ENCODE measurements at regions not wholly inside any gene's neighbourhood (a gene's known extent, or its start where the extent isn't known, plus 50 kb on each side); places are given as distances from the start of the nearest gene placed in this dataset.

DNA sequence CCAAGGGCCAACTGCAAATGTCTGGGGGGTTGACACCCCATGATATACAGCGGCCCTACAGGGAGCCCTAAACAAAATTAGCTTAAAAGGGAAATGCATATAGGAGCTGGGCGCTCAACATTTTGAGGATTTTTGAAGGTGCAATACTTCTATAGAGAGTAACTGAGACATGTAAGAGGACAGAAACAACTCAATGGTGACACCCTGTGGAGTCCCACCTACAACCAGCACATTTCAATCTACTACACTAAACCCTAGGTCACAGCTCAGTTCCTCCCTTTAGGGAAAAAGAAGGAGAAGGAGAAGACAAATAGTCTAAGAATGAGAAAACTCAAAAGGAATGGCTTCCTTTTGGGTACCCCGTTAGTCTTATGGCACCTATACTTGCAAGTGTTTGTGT is 1010.5 kb upstream of the NOVA1 start:
- H2AFZ ChIP-seq (ENCODE audit: low read depth, low read length), result no peak overlapping the region
- H3K4me3 ChIP-seq (ENCODE audit: low read length), result no peak overlapping the region
- no peak overlapping the region for H3K4me2 ChIP-seq (ENCODE audit: low read length)
- no peaks in the 10 kb centered on the region for H3K27me3 ChIP-seq (ENCODE audit: insufficient read depth, low read depth, low read length)
- H3K36me3 ChIP-seq (ENCODE audit: insufficient read depth, low read length), result no peaks in the 10 kb centered on the region
- no peaks in the 10 kb centered on the region for H3K9me2 ChIP-seq (ENCODE audit: insufficient read depth, low read length)
- H3K79me2 ChIP-seq (replicated peaks; ENCODE audit: insufficient read depth, low read length), result no peaks in the 10 kb centered on the region
- H3K9me3 ChIP-seq (ENCODE audit: low read length), result no peaks in the 10 kb centered on the region
- no peak overlapping the region for H3K27ac ChIP-seq (ENCODE audit: low read length)
- no peaks in the 10 kb centered on the region for H3F3A ChIP-seq (ENCODE audit: insufficient read depth, low read length, poor library complexity, severe bottlenecking)
- no peaks in the 10 kb centered on the region for H4K20me1 ChIP-seq (ENCODE audit: insufficient read depth)
- no peak overlapping the region for H3K9ac ChIP-seq (ENCODE audit: low read length)
- TF ChIP-seq SMC3 (conservative IDR thresholded peaks at IDR 0.05; ENCODE audit: poor library complexity) (no peak), TAF1 (IDR thresholded peaks at IDR 0.05; ENCODE audit: low read depth) (no peak), EP300 (conservative IDR thresholded peaks at IDR 0.05; ENCODE audit: poor library complexity, severe bottlenecking) (no peak), EZH2 (IDR thresholded peaks at IDR 0.05; ENCODE audit: borderline replicate concordance, insufficient read depth, low read length, poor library complexity, severe bottlenecking) (no peak)

DNA sequence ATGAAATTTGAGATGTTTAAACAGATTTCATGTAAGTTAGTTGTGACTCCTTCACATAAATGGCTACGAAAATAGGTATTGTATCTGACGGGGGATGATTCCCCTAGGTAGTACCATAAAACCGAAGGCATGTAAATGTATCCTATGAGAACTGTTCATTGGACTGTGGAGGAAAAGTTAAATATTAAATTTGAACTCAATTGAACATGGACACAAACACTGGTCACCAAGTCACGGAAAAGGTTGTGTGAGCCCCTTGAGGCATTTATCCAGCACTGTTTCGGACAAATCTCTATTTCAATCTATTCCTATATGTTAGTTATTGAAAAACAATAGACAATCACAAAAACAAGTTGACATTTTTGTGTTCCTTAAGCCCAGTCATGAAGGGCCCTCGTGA is 1014.3 kb upstream of the NOVA1 start:
- Histone ChIP-seq H3K4me3 (ENCODE audit: low read length) (no peak overlapping the region), H3K9me2 (ENCODE audit: insufficient read depth, low read length) (no peaks in the 10 kb centered on the region), H3K79me2 (replicated peaks; ENCODE audit: insufficient read depth, low read length) (no peaks in the 10 kb centered on the region), H3K4me2 (ENCODE audit: low read length) (no peak overlapping the region), H3K27ac (ENCODE audit: low read length) (no peak overlapping the region), H4K20me1 (ENCODE audit: insufficient read depth) (no peaks in the 10 kb centered on the region), H3K9ac (ENCODE audit: low read length) (no peak overlapping the region), H3F3A (ENCODE audit: insufficient read depth, low read length, poor library complexity, severe bottlenecking) (no peaks in the 10 kb centered on the region), H3K27me3 (ENCODE audit: insufficient read depth, low read depth, low read length) (no peaks in the 10 kb centered on the region), H3K36me3 (ENCODE audit: insufficient read depth, low read length) (no peaks in the 10 kb centered on the region), H2AFZ (ENCODE audit: low read depth, low read length) (no peak overlapping the region), H3K9me3 (ENCODE audit: low read length) (no peaks in the 10 kb centered on the region)
- TF ChIP-seq TAF1 (IDR thresholded peaks at IDR 0.05; ENCODE audit: low read depth), result no peak
- no peak for TF ChIP-seq POLR2AphosphoS5 (IDR thresholded peaks at IDR 0.05)
- TF ChIP-seq, protein P1, sequence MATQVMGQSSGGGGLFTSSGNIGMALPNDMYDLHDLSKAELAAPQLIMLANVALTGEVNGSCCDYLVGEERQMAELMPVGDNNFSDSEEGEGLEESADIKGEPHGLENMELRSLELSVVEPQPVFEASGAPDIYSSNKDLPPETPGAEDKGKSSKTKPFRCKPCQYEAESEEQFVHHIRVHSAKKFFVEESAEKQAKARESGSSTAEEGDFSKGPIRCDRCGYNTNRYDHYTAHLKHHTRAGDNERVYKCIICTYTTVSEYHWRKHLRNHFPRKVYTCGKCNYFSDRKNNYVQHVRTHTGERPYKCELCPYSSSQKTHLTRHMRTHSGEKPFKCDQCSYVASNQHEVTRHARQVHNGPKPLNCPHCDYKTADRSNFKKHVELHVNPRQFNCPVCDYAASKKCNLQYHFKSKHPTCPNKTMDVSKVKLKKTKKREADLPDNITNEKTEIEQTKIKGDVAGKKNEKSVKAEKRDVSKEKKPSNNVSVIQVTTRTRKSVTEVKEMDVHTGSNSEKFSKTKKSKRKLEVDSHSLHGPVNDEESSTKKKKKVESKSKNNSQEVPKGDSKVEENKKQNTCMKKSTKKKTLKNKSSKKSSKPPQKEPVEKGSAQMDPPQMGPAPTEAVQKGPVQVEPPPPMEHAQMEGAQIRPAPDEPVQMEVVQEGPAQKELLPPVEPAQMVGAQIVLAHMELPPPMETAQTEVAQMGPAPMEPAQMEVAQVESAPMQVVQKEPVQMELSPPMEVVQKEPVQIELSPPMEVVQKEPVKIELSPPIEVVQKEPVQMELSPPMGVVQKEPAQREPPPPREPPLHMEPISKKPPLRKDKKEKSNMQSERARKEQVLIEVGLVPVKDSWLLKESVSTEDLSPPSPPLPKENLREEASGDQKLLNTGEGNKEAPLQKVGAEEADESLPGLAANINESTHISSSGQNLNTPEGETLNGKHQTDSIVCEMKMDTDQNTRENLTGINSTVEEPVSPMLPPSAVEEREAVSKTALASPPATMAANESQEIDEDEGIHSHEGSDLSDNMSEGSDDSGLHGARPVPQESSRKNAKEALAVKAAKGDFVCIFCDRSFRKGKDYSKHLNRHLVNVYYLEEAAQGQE (IDR thresholded peaks at IDR 0.05; ENCODE audit: borderline replicate concordance), result no peak
- TF ChIP-seq EZH2 (IDR thresholded peaks at IDR 0.05; ENCODE audit: borderline replicate concordance, insufficient read depth, low read length, poor library complexity, severe bottlenecking), result no peak
- TF ChIP-seq SMC3 (conservative IDR thresholded peaks at IDR 0.05; ENCODE audit: poor library complexity), result no peak

DNA sequence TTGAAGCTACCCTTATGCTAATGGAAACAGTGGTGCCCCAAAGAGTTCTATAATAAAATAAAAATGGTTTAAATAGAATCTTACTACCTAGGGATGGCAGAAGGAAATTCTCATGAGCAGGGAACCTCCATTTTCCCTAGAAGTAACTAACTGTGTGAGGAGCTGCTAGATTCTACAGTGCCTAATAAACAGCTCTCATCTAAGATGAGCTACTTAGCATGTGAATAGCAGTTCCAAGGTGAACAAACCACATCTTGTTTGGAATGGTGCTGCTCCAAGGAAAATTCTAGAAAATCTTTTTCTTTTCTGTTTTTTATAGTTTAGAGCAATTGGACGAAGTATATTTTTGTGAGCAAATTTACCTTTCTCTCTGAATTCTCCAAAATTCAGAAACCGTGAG is 1015.3 kb upstream of the NOVA1 start:
- H3K36me3 ChIP-seq (ENCODE audit: insufficient read depth, low read length), result no peaks in the 10 kb centered on the region
- no peak overlapping the region for H3K4me3 ChIP-seq (ENCODE audit: low read length)
- H3K4me2 ChIP-seq (ENCODE audit: low read length), result no peak overlapping the region
- H3F3A ChIP-seq (ENCODE audit: insufficient read depth, low read length, poor library complexity, severe bottlenecking), result no peaks in the 10 kb centered on the region
- H3K9ac ChIP-seq (ENCODE audit: low read length), result no peak overlapping the region
- H3K9me2 ChIP-seq (ENCODE audit: insufficient read depth, low read length), result no peaks in the 10 kb centered on the region
- TF ChIP-seq RAD21 (conservative IDR thresholded peaks at IDR 0.05), result no peak
- no peak for TF ChIP-seq TAF1 (IDR thresholded peaks at IDR 0.05; ENCODE audit: low read depth)
- TF ChIP-seq MXI1 (conservative IDR thresholded peaks at IDR 0.05; ENCODE audit: poor library complexity, severe bottlenecking), result no peak
- no peak for TF ChIP-seq POLR2AphosphoS5 (IDR thresholded peaks at IDR 0.05)
- no peaks in the 10 kb centered on the region for H3K9me3 ChIP-seq (ENCODE audit: low read length)
- H4K20me1 ChIP-seq (ENCODE audit: insufficient read depth), result no peaks in the 10 kb centered on the region
- no peaks in the 10 kb centered on the region for H3K79me2 ChIP-seq (replicated peaks; ENCODE audit: insufficient read depth, low read length)
- H3K27ac ChIP-seq (ENCODE audit: low read length), result no peak overlapping the region
- no peak overlapping the region for H2AFZ ChIP-seq (ENCODE audit: low read depth, low read length)
- H3K27me3 ChIP-seq (ENCODE audit: insufficient read depth, low read depth, low read length), result no peaks in the 10 kb centered on the region
